RWPE1 (cell line): ENCODE measurements at regions not wholly inside any gene's neighbourhood (a gene's known extent, or its start where the extent isn't known, plus 50 kb on each side); places are given as distances from the start of the nearest gene placed in this dataset.
A peak's percentile ranks its signal among the peaks of the same experiment; 100 is the strongest.

Experiments used
- CTCF ChIA-PET: fragments of 350-600 bp; sonication (Branson Sonifier 250); formaldehyde crosslinking; extraction: SDS; loops from one replicate; lab custom pipeline; 2021; lab: Yijun Ruan, JAX
- POLR2A ChIA-PET: fragments of 400-600 bp; formaldehyde crosslinking; extraction: SDS; loops from one replicate; lab custom pipeline; 2020; ENCODE audit warnings: antibody characterized with exemption; ENCODE audit not compliant: low non-redundant PET; lab: Yijun Ruan, JAX
- DNase-seq: peaks from one replicate; pipeline ENCODE4 v3.0.0; 2012; ENCODE audit warnings: low spot score
- H3K27ac ChIP-seq: fragments of 450-650 bp; 2 replicates; pipeline ENCODE4 v1.5.1; 2017
- CTCF ChIP-seq: fragments of 450-650 bp; conservative IDR thresholded peaks from 2 replicates; pipeline ENCODE4 v1.5.1; 2017; ENCODE audit warnings: low read depth, mild to moderate bottlenecking

DNA sequence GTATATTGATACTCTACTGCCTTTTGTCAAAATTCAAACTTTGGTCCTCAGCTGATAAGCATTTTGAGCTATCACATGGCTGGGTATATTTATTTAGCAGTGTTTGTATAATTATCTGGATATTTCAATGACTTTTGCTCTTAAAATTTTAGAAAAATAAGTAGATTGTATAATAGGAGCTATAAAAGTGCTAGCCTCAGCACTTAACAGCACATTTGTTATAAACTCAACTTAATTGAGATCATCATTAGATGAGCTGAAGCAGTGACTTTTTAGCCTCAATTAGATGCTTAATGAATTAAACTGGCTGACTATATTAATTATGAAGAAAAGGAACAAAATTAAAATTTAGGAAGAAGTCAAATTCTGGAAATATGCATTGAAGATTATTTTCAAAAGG, 429.9 kb downstream of the DYNC2H1 start:
- ChIA-PET CTCF (no interaction called here), POLR2A (no interaction called here)
- no peak for DNase-seq
- no peak for TF ChIP-seq CTCF
- H3K27ac ChIP-seq: no peak overlapping the region

GRCh38 chr11:103541186-103541795, 432.1 kb downstream of the DYNC2H1 start:
- DNase-seq: peak; percentile 7
- H3K27ac ChIP-seq: peak overlapping the region; percentile 37; the same call in 1 of the 2 replicates
- ChIA-PET CTCF (interaction anchor here (0.6 kb wide), 2 partner anchors 9 to 12 kb away, joined by 3 to 4 read pairs; no protein-coding TSS in a partner anchor), POLR2A (no interaction called here)
- no peak for TF ChIP-seq CTCF

GRCh38 chr11:103542851-103543250, 433.6 kb downstream of the DYNC2H1 start:
- ChIA-PET CTCF (interaction anchor here (0.7 kb wide), 2 partner anchors 9 to 119 kb away, joined by 4 to 5 read pairs; no protein-coding TSS in a partner anchor), POLR2A (no interaction called here)
- H3K27ac ChIP-seq: no peak overlapping the region
- no peak for TF ChIP-seq CTCF
- DNase-seq: no peak

GRCh38 chr11:103543456-103543855, 434.2 kb downstream of the DYNC2H1 start:
- CTCF ChIA-PET: interaction anchor here (0.7 kb wide), 1 partner anchor 120 kb away, joined by 5 read pairs; no protein-coding TSS in a partner anchor
- TF ChIP-seq CTCF: no peak
- POLR2A ChIA-PET: no interaction called here
- DNase-seq: no peak
- H3K27ac ChIP-seq: no peak overlapping the region

DNA sequence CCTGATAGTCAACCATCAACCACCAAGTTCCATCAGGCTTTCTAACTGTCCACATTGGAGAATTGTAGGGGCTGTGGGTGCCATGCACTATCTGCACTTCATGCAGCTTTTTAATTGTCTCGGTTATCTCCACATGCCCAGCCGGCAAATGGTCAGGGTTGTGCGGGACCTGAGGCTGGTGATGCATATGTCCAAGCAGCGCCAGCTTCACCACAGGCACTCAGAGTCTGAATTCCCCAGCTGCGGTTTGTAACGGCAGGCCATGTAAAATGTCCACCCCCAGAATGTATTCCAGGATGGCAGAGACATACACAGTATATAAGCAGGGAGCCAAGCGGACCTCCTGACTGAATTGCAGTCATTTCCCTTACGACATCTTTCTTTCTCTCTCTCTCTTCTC, 435.6 kb downstream of the DYNC2H1 start:
- no peak overlapping the region for H3K27ac ChIP-seq
- ChIA-PET POLR2A (no interaction called here), CTCF (no interaction called here)
- DNase-seq: no peak
- TF ChIP-seq CTCF: no peak

DNA sequence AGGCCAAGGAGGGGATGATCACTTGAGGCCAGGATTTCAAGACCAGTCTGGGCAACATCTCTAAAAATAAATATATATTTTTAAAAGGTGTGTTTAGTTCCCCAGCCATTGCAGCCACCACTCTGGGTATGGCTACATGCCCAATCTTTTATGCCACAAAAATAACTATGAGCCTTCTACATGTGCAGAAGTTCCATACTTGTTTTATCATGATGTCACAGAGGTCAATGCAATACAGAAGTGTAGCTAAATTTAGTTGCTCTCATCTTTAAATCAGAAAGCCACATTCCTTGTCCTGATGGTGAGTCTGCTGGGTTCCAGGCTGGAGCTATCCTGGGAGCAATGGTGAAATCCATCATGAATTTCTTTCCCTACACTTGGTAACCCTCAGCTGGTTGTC, 436.3 kb downstream of the DYNC2H1 start:
- DNase-seq: no peak
- CTCF ChIA-PET: interaction anchor here (0.7 kb wide), 1 partner anchor 56 kb away, joined by 4 read pairs; no protein-coding TSS in a partner anchor
- no peak for TF ChIP-seq CTCF
- no peak overlapping the region for H3K27ac ChIP-seq
- POLR2A ChIA-PET: no interaction called here
